ENCODE measurements at regions not wholly inside any gene's neighbourhood (a gene's known extent, or its start where the extent isn't known, plus 50 kb on each side); places are given as distances from the start of the nearest gene placed in this dataset.

- no peak overlapping the region for H3K27ac ChIP-seq (ENCODE audit: low read length)
- DNase-seq (ENCODE audit: low read depth, low spot score): no peak
- 100% methylated on average over 1 of the region's 2 CpGs for WGBS (ENCODE audit: insufficient coverage, insufficient read length)
- H3K9me3 ChIP-seq (ENCODE audit: control insufficient read depth, insufficient read depth, low read length): no peaks in the 10 kb centered on the region
- 0 out of 2 replicates have a peak, but pooled peaks cover 1% of the 10 kb centered on the region for H3K4me1 ChIP-seq (ENCODE audit: control insufficient read depth, insufficient read depth, low read length)
- no peaks in the 10 kb centered on the region; the same call in 1 of the 2 replicates for H3K27me3 ChIP-seq (ENCODE audit: control insufficient read depth, insufficient read depth, low read length)
- H3K4me3 ChIP-seq (ENCODE audit: low read length): no peak overlapping the region
- no peaks in the 10 kb centered on the region for H3K36me3 ChIP-seq (ENCODE audit: control insufficient read depth, insufficient read depth, low read length)
These were observed 193.1 kb downstream of the LPIN1 start for GRCh38 chr2:11939523-11939922.

- Histone ChIP-seq H3K4me1 (ENCODE audit: control insufficient read depth, insufficient read depth, low read length) (0 out of 2 replicates have a peak, but pooled peaks cover 1% of the 10 kb centered on the region), H3K9me3 (ENCODE audit: control insufficient read depth, insufficient read depth, low read length) (no peaks in the 10 kb centered on the region), H3K27ac (ENCODE audit: low read length) (no peak overlapping the region), H3K27me3 (ENCODE audit: control insufficient read depth, insufficient read depth, low read length) (no peaks in the 10 kb centered on the region; the same call in 1 of the 2 replicates), H3K36me3 (ENCODE audit: control insufficient read depth, insufficient read depth, low read length) (no peaks in the 10 kb centered on the region), H3K4me3 (ENCODE audit: low read length) (no peak overlapping the region)
- DNase-seq (ENCODE audit: low read depth, low spot score): no peak
- no CpG with 5 or more reads among the region's 3 CpGs for WGBS (ENCODE audit: insufficient coverage, insufficient read length)
These were observed 193.8 kb downstream of the LPIN1 start for GRCh38 chr2:11940121-11940743.

- no peaks in the 10 kb centered on the region; the same call in 1 of the 2 replicates for H3K27me3 ChIP-seq (ENCODE audit: control insufficient read depth, insufficient read depth, low read length)
- WGBS (ENCODE audit: insufficient coverage, insufficient read length): no CpG with 5 or more reads among the region's 4 CpGs
- no peaks in the 10 kb centered on the region for H3K9me3 ChIP-seq (ENCODE audit: control insufficient read depth, insufficient read depth, low read length)
- H3K36me3 ChIP-seq (ENCODE audit: control insufficient read depth, insufficient read depth, low read length): no peaks in the 10 kb centered on the region
- H3K4me1 ChIP-seq (ENCODE audit: control insufficient read depth, insufficient read depth, low read length): 0 out of 2 replicates have a peak, but pooled peaks cover 1% of the 10 kb centered on the region
- DNase-seq (ENCODE audit: low read depth, low spot score): no peak
- no peak overlapping the region for H3K4me3 ChIP-seq (ENCODE audit: low read length)
- no peak overlapping the region for H3K27ac ChIP-seq (ENCODE audit: low read length)
These were observed 194.4 kb downstream of the LPIN1 start for GRCh38 chr2:11940799-11941198.

GRCh38 chr2:11941201-11942177, 195.1 kb downstream of the LPIN1 start:
- Histone ChIP-seq H3K4me3 (ENCODE audit: low read length) (no peak overlapping the region), H3K36me3 (ENCODE audit: control insufficient read depth, insufficient read depth, low read length) (no peaks in the 10 kb centered on the region), H3K27ac (ENCODE audit: low read length) (no peak overlapping the region), H3K4me1 (ENCODE audit: control insufficient read depth, insufficient read depth, low read length) (0 out of 2 replicates have a peak, but pooled peaks cover 1% of the 10 kb centered on the region), H3K9me3 (ENCODE audit: control insufficient read depth, insufficient read depth, low read length) (no peaks in the 10 kb centered on the region), H3K27me3 (ENCODE audit: control insufficient read depth, insufficient read depth, low read length) (no peaks in the 10 kb centered on the region; the same call in 1 of the 2 replicates)
- WGBS (ENCODE audit: insufficient coverage, insufficient read length): no CpG with 5 or more reads among the region's 17 CpGs
- DNase-seq (ENCODE audit: low read depth, low spot score): no peak

- DNase-seq (ENCODE audit: low read depth, low spot score): no peak
- 0 out of 2 replicates have a peak, but pooled peaks cover 1% of the 10 kb centered on the region for H3K4me1 ChIP-seq (ENCODE audit: control insufficient read depth, insufficient read depth, low read length)
- no CpG with 5 or more reads among the region's 5 CpGs for WGBS (ENCODE audit: insufficient coverage, insufficient read length)
- no peaks in the 10 kb centered on the region for H3K9me3 ChIP-seq (ENCODE audit: control insufficient read depth, insufficient read depth, low read length)
- no peaks in the 10 kb centered on the region for H3K36me3 ChIP-seq (ENCODE audit: control insufficient read depth, insufficient read depth, low read length)
- no peaks in the 10 kb centered on the region; the same call in 1 of the 2 replicates for H3K27me3 ChIP-seq (ENCODE audit: control insufficient read depth, insufficient read depth, low read length)
- H3K4me3 ChIP-seq (ENCODE audit: low read length): no peak overlapping the region
- H3K27ac ChIP-seq (ENCODE audit: low read length): no peak overlapping the region
These were observed 195.7 kb downstream of the LPIN1 start for GRCh38 chr2:11942178-11942569.

GRCh38 chr2:11944311-11944710, 197.9 kb downstream of the LPIN1 start:
- DNase-seq (ENCODE audit: low read depth, low spot score): no peak
- H3K4me1 ChIP-seq (ENCODE audit: control insufficient read depth, insufficient read depth, low read length): no peaks in the 10 kb centered on the region
- no peaks in the 10 kb centered on the region for H3K9me3 ChIP-seq (ENCODE audit: control insufficient read depth, insufficient read depth, low read length)
- WGBS (ENCODE audit: insufficient coverage, insufficient read length): no CpG with 5 or more reads among the region's 4 CpGs
- H3K36me3 ChIP-seq (ENCODE audit: control insufficient read depth, insufficient read depth, low read length): no peaks in the 10 kb centered on the region
- no peak overlapping the region for H3K4me3 ChIP-seq (ENCODE audit: low read length)
- H3K27me3 ChIP-seq (ENCODE audit: control insufficient read depth, insufficient read depth, low read length): no peaks in the 10 kb centered on the region; the same call in 1 of the 2 replicates
- no peak overlapping the region for H3K27ac ChIP-seq (ENCODE audit: low read length)

- DNase-seq (ENCODE audit: low read depth, low spot score): no peak
- Histone ChIP-seq H3K27ac (ENCODE audit: low read length) (no peak overlapping the region), H3K4me3 (ENCODE audit: low read length) (no peak overlapping the region), H3K4me1 (ENCODE audit: control insufficient read depth, insufficient read depth, low read length) (no peaks in the 10 kb centered on the region), H3K36me3 (ENCODE audit: control insufficient read depth, insufficient read depth, low read length) (no peaks in the 10 kb centered on the region), H3K27me3 (ENCODE audit: control insufficient read depth, insufficient read depth, low read length) (no peaks in the 10 kb centered on the region), H3K9me3 (ENCODE audit: control insufficient read depth, insufficient read depth, low read length) (no peaks in the 10 kb centered on the region)
- WGBS (ENCODE audit: insufficient coverage, insufficient read length): no CpG with 5 or more reads among the region's 5 CpGs
These were observed 199.0 kb downstream of the LPIN1 start for GRCh38 chr2:11945139-11946126.

GRCh38 chr2:11947956-11948355, 201.5 kb downstream of the LPIN1 start:
- H3K36me3 ChIP-seq (ENCODE audit: control insufficient read depth, insufficient read depth, low read length): no peaks in the 10 kb centered on the region
- no peak overlapping the region for H3K27ac ChIP-seq (ENCODE audit: low read length)
- WGBS (ENCODE audit: insufficient coverage, insufficient read length): no CpG with 5 or more reads among the region's 4 CpGs
- H3K27me3 ChIP-seq (ENCODE audit: control insufficient read depth, insufficient read depth, low read length): no peaks in the 10 kb centered on the region
- H3K4me3 ChIP-seq (ENCODE audit: low read length): no peak overlapping the region
- no peak for DNase-seq (ENCODE audit: low read depth, low spot score)
- H3K9me3 ChIP-seq (ENCODE audit: control insufficient read depth, insufficient read depth, low read length): no peaks in the 10 kb centered on the region
- no peaks in the 10 kb centered on the region for H3K4me1 ChIP-seq (ENCODE audit: control insufficient read depth, insufficient read depth, low read length)

GRCh38 chr2:11949732-11950523, 203.5 kb downstream of the LPIN1 start:
- no peak overlapping the region for H3K27ac ChIP-seq (ENCODE audit: low read length)
- no CpG with 5 or more reads among the region's 4 CpGs for WGBS (ENCODE audit: insufficient coverage, insufficient read length)
- no peaks in the 10 kb centered on the region for H3K4me1 ChIP-seq (ENCODE audit: control insufficient read depth, insufficient read depth, low read length)
- no peaks in the 10 kb centered on the region for H3K27me3 ChIP-seq (ENCODE audit: control insufficient read depth, insufficient read depth, low read length)
- no peaks in the 10 kb centered on the region for H3K9me3 ChIP-seq (ENCODE audit: control insufficient read depth, insufficient read depth, low read length)
- H3K4me3 ChIP-seq (ENCODE audit: low read length): no peak overlapping the region
- no peaks in the 10 kb centered on the region for H3K36me3 ChIP-seq (ENCODE audit: control insufficient read depth, insufficient read depth, low read length)
- no peak for DNase-seq (ENCODE audit: low read depth, low spot score)

Measured in iPS DF 6.9 (cell line).